ENCODE measurements at regions not wholly inside any gene's neighbourhood (a gene's known extent, or its start where the extent isn't known, plus 50 kb on each side); places are given as distances from the start of the nearest gene placed in this dataset.

DNA sequence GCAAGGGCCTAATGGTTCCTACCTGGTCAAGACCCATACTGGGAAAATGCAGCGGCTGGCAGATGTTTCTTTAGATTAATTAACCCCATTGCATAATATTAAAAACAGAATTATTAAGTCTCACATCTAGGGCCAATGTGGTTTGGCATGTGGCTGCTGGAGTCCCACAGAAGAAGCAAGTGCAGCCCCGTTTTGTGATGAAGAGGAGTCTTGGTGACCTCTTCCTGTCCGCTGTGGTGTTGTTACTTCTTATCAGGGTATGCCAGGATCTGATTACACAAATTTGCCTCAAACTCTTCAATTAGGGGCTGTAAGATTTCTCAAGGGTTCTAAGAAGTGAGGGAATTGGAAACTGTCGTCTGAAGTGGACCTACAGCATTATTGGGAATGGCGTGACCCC is 240.3 kb downstream of the SEC23IP start:
- WGBS, 2 donors: 50 to 51% methylated on average over 5 of the region's 5 CpGs
- DNase-seq (no peak), ATAC-seq (no peak)
- no peaks in the 10 kb centered on the region for H3K4me1 ChIP-seq
- H3K9me3 ChIP-seq: no peaks in the 10 kb centered on the region
- no peak overlapping the region for H3K4me3 ChIP-seq
- intact Hi-C loops (cut with DNase I): no loop called here
- no peak for TF ChIP-seq CTCF (IDR thresholded peaks at IDR 0.05)
- peaks cover 0 to 26% (median 6%) of the 10 kb centered on the region in 7 donors for H3K27me3 ChIP-seq
- no peaks in the 10 kb centered on the region for H3K36me3 ChIP-seq
- no peak overlapping the region for H3K27ac ChIP-seq

- Histone ChIP-seq H3K36me3 (no peaks in the 10 kb centered on the region), H3K4me3 (no peak overlapping the region), H3K27me3 (peaks cover 0 to 7% (median 0%) of the 10 kb centered on the region in 7 donors), H3K9me3 (peaks cover 0 to 7% (median 0%) of the 10 kb centered on the region in 11 donors), H3K27ac (no peak overlapping the region), H3K4me1 (no peaks in the 10 kb centered on the region)
- DNase-seq (no peak), ATAC-seq (no peak)
- TF ChIP-seq CTCF (IDR thresholded peaks at IDR 0.05): no peak
- intact Hi-C loops (cut with DNase I): no loop called here
- WGBS, 2 donors: 74 to 84% methylated on average over 3 of the region's 3 CpGs
Measured at GRCh38 chr10:120138689-120139088, 246.2 kb downstream of the SEC23IP start.

GRCh38 chr10:120145107-120145506 is 252.6 kb downstream of the SEC23IP start:
- H3K27ac ChIP-seq: no peak overlapping the region
- WGBS, 2 donors: 17 to 22% methylated on average over 5 of the region's 5 CpGs
- no peaks in the 10 kb centered on the region for H3K4me1 ChIP-seq
- H3K27me3 ChIP-seq: peaks cover 0 to 7% (median 0%) of the 10 kb centered on the region in 7 donors
- no peak overlapping the region for H3K4me3 ChIP-seq
- no peaks in the 10 kb centered on the region for H3K36me3 ChIP-seq
- intact Hi-C loops (cut with DNase I): no loop called here
- no peak for ATAC-seq
- peaks cover 0 to 7% (median 0%) of the 10 kb centered on the region in 11 donors for H3K9me3 ChIP-seq
- no peak for DNase-seq
- no peak for TF ChIP-seq CTCF (IDR thresholded peaks at IDR 0.05)

DNA sequence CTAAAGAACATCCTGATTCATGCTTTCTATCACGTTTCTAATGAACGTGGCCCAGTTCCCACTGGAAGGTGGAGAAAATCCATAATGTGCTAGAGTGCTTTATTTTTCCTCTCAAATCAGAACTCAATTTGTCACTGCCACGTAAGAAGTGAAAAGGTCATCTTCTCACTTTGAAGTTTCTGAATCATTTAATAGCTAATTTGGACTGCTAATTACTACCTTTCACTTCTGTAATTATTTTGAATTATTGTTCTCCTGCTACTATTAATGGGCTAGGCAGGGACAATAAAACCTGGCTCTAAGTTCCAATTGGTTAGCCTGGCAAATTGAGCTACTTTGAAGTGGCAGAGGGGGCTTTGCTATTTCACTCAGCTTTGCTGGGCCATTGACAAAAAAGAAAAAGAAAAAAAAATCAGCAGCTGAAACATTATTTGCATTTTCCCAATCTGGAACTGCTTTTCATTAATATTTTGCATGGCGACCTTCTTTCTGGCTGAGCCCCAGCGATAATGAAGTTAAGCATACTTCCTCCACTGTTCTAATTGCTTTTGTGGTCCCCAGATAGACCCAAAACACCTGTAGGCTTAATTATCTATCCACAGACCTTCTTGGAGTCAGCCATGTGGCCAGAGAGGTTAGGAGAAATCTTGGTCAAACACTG is 264.2 kb downstream of the SEC23IP start:
- peaks cover 0 to 32% (median 0%) of the 10 kb centered on the region in 11 donors for H3K9me3 ChIP-seq
- H3K27ac ChIP-seq: no peak overlapping the region
- 73 to 76% methylated on average over 5 of the region's 5 CpGs for WGBS, 2 donors
- H3K4me3 ChIP-seq: no peak overlapping the region
- intact Hi-C loops (cut with DNase I): no loop called here
- ATAC-seq (no peak), DNase-seq (no peak)
- no peak for TF ChIP-seq CTCF (IDR thresholded peaks at IDR 0.05)
- H3K4me1 ChIP-seq: no peaks in the 10 kb centered on the region
- no peaks in the 10 kb centered on the region for H3K36me3 ChIP-seq
- H3K27me3 ChIP-seq: peaks cover 0 to 7% (median 0%) of the 10 kb centered on the region in 7 donors
